ENCODE measurements at regions not wholly inside any gene's neighbourhood (a gene's known extent, or its start where the extent isn't known, plus 50 kb on each side); places are given as distances from the start of the nearest gene placed in this dataset.
"Not testable (repeated sequence)": the region's sequence is repeated elsewhere in the genome, so short reads cannot be mapped to it uniquely, and the experiment has no call there.

GRCh38 chr6:2576499-2576898 lies 174.2 kb downstream of the MYLK4 start:
- H3K36me3 ChIP-seq: no peaks in the 10 kb centered on the region
- no peaks in the 10 kb centered on the region for H3K9me3 ChIP-seq
- H3K27me3 ChIP-seq: no peaks in the 10 kb centered on the region
- no peak overlapping the region for H3K4me3 ChIP-seq
- H3K4me1 ChIP-seq: peaks cover 0 to 19% of the 10 kb centered on the region in 2 donors
- no peak overlapping the region for H3K27ac ChIP-seq
- no peak for DNase-seq (ENCODE audit: low spot score)
- TF ChIP-seq CTCF (IDR thresholded peaks at IDR 0.05): no peak

- Histone ChIP-seq H3K4me1 (peaks cover 0 to 15% of the 10 kb centered on the region in 2 donors), H3K36me3 (no peaks in the 10 kb centered on the region), H3K27ac (no peak overlapping the region), H3K4me3 (no peak overlapping the region), H3K27me3 (no peaks in the 10 kb centered on the region), H3K9me3 (no peaks in the 10 kb centered on the region)
- no peak for DNase-seq (ENCODE audit: low spot score)
- no peak for TF ChIP-seq CTCF (IDR thresholded peaks at IDR 0.05)
Observed at GRCh38 chr6:2575236-2575635, 175.5 kb downstream of the MYLK4 start.

- H3K9me3 ChIP-seq; H3K4me1 ChIP-seq; H3K36me3 ChIP-seq; DNase-seq (ENCODE audit: low spot score); H3K27me3 ChIP-seq; H3K4me3 ChIP-seq; H3K27ac ChIP-seq: not testable (repeated sequence)
Observed at GRCh38 chr6:2569420-2569819, 181.3 kb downstream of the MYLK4 start.

GRCh38 chr6:2566048-2566447 lies 184.7 kb downstream of the MYLK4 start:
- no peaks in the 10 kb centered on the region for H3K9me3 ChIP-seq
- H3K36me3 ChIP-seq: no peaks in the 10 kb centered on the region
- H3K27ac ChIP-seq: no peak overlapping the region
- no peak overlapping the region for H3K4me3 ChIP-seq
- H3K4me1 ChIP-seq: peaks cover 0 to 12% of the 10 kb centered on the region in 2 donors
- no peaks in the 10 kb centered on the region for H3K27me3 ChIP-seq
- DNase-seq (ENCODE audit: low spot score): no peak
- no peak for TF ChIP-seq CTCF (IDR thresholded peaks at IDR 0.05)

- peaks cover 0 to 12% of the 10 kb centered on the region in 2 donors for H3K4me1 ChIP-seq
- H3K27me3 ChIP-seq: no peaks in the 10 kb centered on the region
- no peaks in the 10 kb centered on the region for H3K36me3 ChIP-seq
- H3K27ac ChIP-seq: no peak overlapping the region
- H3K4me3 ChIP-seq: no peak overlapping the region
- no peaks in the 10 kb centered on the region for H3K9me3 ChIP-seq
- no peak for DNase-seq (ENCODE audit: low spot score)
- no peak for TF ChIP-seq CTCF (IDR thresholded peaks at IDR 0.05)
Observed at GRCh38 chr6:2565499-2565898, 185.2 kb downstream of the MYLK4 start.

- DNase-seq (ENCODE audit: low spot score): no peak
- no peak overlapping the region for H3K4me3 ChIP-seq
- H3K27ac ChIP-seq: no peak overlapping the region
- H3K27me3 ChIP-seq: no peaks in the 10 kb centered on the region
- H3K9me3 ChIP-seq: no peaks in the 10 kb centered on the region
- TF ChIP-seq CTCF (IDR thresholded peaks at IDR 0.05): no peak
- H3K4me1 ChIP-seq: peaks cover 0 to 12% of the 10 kb centered on the region in 2 donors
- no peaks in the 10 kb centered on the region for H3K36me3 ChIP-seq
Observed at GRCh38 chr6:2563635-2564034, 187.1 kb downstream of the MYLK4 start.
